OCI-LY7 (cell line): ENCODE measurements at regions not wholly inside any gene's neighbourhood (a gene's known extent, or its start where the extent isn't known, plus 50 kb on each side); places are given as distances from the start of the nearest gene placed in this dataset.

Experiments used
- BruUV-seq: library from RNA; stranded (reverse); fragments of 400-500 nt; replicated peaks from 2 replicates; lab custom pipeline; 2021; lab: Mats Ljungman, UMichigan
- CTCF ChIA-PET: fragments of 300-600 bp; sonication (Branson Sonifier 250); formaldehyde crosslinking; loops from one replicate; lab custom pipeline; 2022; ENCODE audit warnings: antibody characterized with exemption; ENCODE audit not compliant: unreplicated experiment; lab: Charles Lee
- POLR2A ChIA-PET: fragments of 300-600 bp; sonication (Branson Sonifier 250); formaldehyde crosslinking; loops from one replicate; lab custom pipeline; 2022; ENCODE audit warnings: antibody characterized with exemption; lab: Charles Lee
- DNase-seq: peaks from one replicate; pipeline ENCODE4 v3.0.0-alpha.2; 2015; ENCODE audit warnings: low spot score
- H2AFZ ChIP-seq: fragments of 200-600 bp; sonication (generic), shearing (Covaris generic); 2 replicates; pipeline ENCODE4 v1.6.1; 2014; ENCODE audit warnings: mild to moderate bottlenecking, antibody characterized with exemption, low read length, moderate library complexity
- H3K27ac ChIP-seq: fragments of 200-600 bp; sonication (generic); 2 replicates; pipeline ENCODE4 v1.5.1; 2014; ENCODE audit warnings: mixed run types, low read depth, mild to moderate bottlenecking, moderate library complexity, low read length, inconsistent platforms; ENCODE audit not compliant: poor library complexity, severe bottlenecking
- H3K36me3 ChIP-seq: fragments of 200-600 bp; sonication (generic); 2 replicates; pipeline ENCODE4 v1.6.1; 2014; ENCODE audit warnings: mild to moderate bottlenecking, antibody characterized with exemption, low read length, moderate library complexity, mixed read lengths; ENCODE audit not compliant: insufficient read depth
- H3K4me1 ChIP-seq: fragments of 200-600 bp; sonication (generic); 2 replicates; pipeline ENCODE4 v1.5.1; 2014; ENCODE audit warnings: mild to moderate bottlenecking, low read length; ENCODE audit not compliant: insufficient read depth, poor library complexity, severe bottlenecking
- H3K4me2 ChIP-seq: fragments of 200-600 bp; sonication (generic); 2 replicates; pipeline ENCODE4 v1.6.1; 2014; ENCODE audit warnings: mild to moderate bottlenecking, low read length
- H3K4me3 ChIP-seq: fragments of 200-600 bp; sonication (generic); 2 replicates; pipeline ENCODE4 v1.5.1; 2014; ENCODE audit warnings: mild to moderate bottlenecking, low read depth, low read length; ENCODE audit not compliant: poor library complexity, severe bottlenecking
- H3K79me2 ChIP-seq: fragments of 200-600 bp; sonication (generic); 2 replicates; pipeline ENCODE4 v1.6.1; 2016; ENCODE audit warnings: low read depth, mild to moderate bottlenecking, low read length, moderate library complexity, mixed read lengths; ENCODE audit not compliant: insufficient read depth
- H3K9me2 ChIP-seq: fragments of 200-600 bp; sonication (generic); 2 replicates; pipeline ENCODE4 v1.6.1; 2016; ENCODE audit warnings: mild to moderate bottlenecking, low read length, mixed read lengths; ENCODE audit not compliant: insufficient read depth
- H3K9me3 ChIP-seq: fragments of 200-600 bp; sonication (generic); 2 replicates; pipeline ENCODE4 v1.6.1; 2014; ENCODE audit warnings: mild to moderate bottlenecking, mixed run types, low read length, mixed read lengths
- H4K20me1 ChIP-seq: fragments of 200-600 bp; sonication (generic); 2 replicates; pipeline ENCODE4 v1.6.1; 2014; ENCODE audit warnings: mild to moderate bottlenecking, antibody characterized with exemption, low read length, moderate library complexity, mixed read lengths; ENCODE audit not compliant: insufficient read depth
- EZH2phosphoT487 ChIP-seq: fragments of 200-600 bp; sonication (generic); IDR thresholded peaks from 2 replicates; pipeline ENCODE4 v1.6.1; 2018; ENCODE audit warnings: low read depth, borderline replicate concordance, mild to moderate bottlenecking, mixed run types, antibody characterized with exemption, low read length, moderate library complexity, mixed read lengths
- intact Hi-C: fragments of 100-400 bp; cut with micrococcal nuclease; formaldehyde crosslinking; loops from one replicate; pipeline ENCODE4 v1.10.0; 2022; ENCODE audit not compliant: unreplicated experiment
- TF ChIP-seq, protein P1 (sequence below): fragments of 200-600 bp; sonication (generic); conservative IDR thresholded peaks from 2 replicates; pipeline ENCODE4 v1.5.1; 2014; ENCODE audit warnings: mild to moderate bottlenecking, antibody characterized with exemption, low read length, moderate library complexity, mixed read lengths

DNA sequence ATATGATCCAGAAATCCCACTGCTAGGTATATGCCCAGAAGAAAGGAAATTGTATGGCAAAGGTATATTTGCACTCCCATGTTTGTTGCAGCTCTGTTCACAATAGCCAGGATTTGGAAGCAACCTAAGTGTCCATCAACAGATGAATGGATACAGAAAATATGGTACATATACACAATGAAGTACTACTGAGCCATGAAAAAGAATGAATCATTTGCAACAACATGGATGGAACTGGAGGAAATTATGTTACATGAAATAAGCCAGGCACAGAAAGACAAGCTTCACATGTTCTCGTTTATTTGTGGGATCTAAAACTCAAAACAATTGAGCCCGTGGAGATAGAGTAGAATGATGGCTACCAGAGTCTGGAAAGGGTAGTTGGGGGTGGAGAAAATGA, 55.5 kb upstream of the BDH1 start:
- CTCF ChIA-PET, result no interaction called here
- H4K20me1 ChIP-seq, result no peaks in the 10 kb centered on the region

DNA sequence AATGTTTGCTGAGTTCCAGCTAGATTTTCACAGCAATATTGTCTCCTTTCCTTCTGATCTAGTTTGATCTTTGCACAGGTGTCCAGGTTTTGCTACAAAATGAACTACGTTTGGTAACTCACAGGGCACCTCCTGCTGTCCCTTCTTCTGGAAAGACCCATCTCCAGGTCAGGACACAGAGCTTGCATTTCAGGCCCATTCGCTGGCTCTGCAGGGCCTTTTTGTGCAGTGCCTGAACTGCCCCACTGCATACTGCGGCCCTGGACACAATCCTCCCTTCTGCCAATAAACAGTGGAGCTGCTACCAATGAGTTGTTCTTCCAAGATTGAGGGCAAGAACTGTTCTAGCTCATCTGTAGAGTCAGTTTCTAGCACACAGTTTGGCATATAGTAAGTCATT, 50.7 kb upstream of the BDH1 start:
- Histone ChIP-seq H3K27ac (no peak overlapping the region), H3K4me1 (no peaks in the 10 kb centered on the region), H3K9me2 (no peaks in the 10 kb centered on the region), H4K20me1 (no peaks in the 10 kb centered on the region), H3K79me2 (no peaks in the 10 kb centered on the region), H3K9me3 (no peaks in the 10 kb centered on the region), H3K36me3 (peaks cover 36% of the 10 kb centered on the region), H3K4me2 (no peak overlapping the region), H3K4me3 (no peak overlapping the region), H2AFZ (no peak overlapping the region)
- TF ChIP-seq EZH2phosphoT487, result no peak
- TF ChIP-seq, protein P1, sequence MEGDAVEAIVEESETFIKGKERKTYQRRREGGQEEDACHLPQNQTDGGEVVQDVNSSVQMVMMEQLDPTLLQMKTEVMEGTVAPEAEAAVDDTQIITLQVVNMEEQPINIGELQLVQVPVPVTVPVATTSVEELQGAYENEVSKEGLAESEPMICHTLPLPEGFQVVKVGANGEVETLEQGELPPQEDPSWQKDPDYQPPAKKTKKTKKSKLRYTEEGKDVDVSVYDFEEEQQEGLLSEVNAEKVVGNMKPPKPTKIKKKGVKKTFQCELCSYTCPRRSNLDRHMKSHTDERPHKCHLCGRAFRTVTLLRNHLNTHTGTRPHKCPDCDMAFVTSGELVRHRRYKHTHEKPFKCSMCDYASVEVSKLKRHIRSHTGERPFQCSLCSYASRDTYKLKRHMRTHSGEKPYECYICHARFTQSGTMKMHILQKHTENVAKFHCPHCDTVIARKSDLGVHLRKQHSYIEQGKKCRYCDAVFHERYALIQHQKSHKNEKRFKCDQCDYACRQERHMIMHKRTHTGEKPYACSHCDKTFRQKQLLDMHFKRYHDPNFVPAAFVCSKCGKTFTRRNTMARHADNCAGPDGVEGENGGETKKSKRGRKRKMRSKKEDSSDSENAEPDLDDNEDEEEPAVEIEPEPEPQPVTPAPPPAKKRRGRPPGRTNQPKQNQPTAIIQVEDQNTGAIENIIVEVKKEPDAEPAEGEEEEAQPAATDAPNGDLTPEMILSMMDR, result no peak
- CTCF ChIA-PET, result interaction anchor here (1.0 kb wide), 1 partner anchor 106 kb away, joined by 4 read pairs; no protein-coding TSS in a partner anchor
- DNase-seq, result no peak
- BruUV-seq, result no TSS peak
- POLR2A ChIA-PET, result no interaction called here
- intact Hi-C loops, result no loop called here

More for the DNA sequence above, 55.5 kb upstream of the BDH1 start:
- DNase-seq, result no peak
- no peak overlapping the region for H3K4me2 ChIP-seq
- H2AFZ ChIP-seq, result no peak overlapping the region
- H3K4me1 ChIP-seq, result no peaks in the 10 kb centered on the region
- TF ChIP-seq, protein P1, result no peak
- TF ChIP-seq EZH2phosphoT487, result no peak
- no TSS peak for BruUV-seq
- no peak overlapping the region for H3K4me3 ChIP-seq
- peaks cover 82% of the 10 kb centered on the region for H3K36me3 ChIP-seq
- no peaks in the 10 kb centered on the region for H3K9me2 ChIP-seq
- intact Hi-C loops, result no loop called here
- H3K79me2 ChIP-seq, result no peaks in the 10 kb centered on the region
- POLR2A ChIA-PET, result interaction anchor here (0.7 kb wide), 1 partner anchor 16 kb away, joined by 4 read pairs; no protein-coding TSS in a partner anchor
- H3K27ac ChIP-seq, result no peak overlapping the region
- H3K9me3 ChIP-seq, result peaks cover 14% of the 10 kb centered on the region; the same call in 1 of the 2 replicates
